Tibial nerve (tissue), 4 donors: ENCODE measurements at regions not wholly inside any gene's neighbourhood (a gene's known extent, or its start where the extent isn't known, plus 50 kb on each side); places are given as distances from the start of the nearest gene placed in this dataset.

Source experiments
- CTCF ChIP-seq, 5 experiments: fragments of 200-600 bp in 3 of 5; fragments of 450-650 bp in 2 of 5; sonication (generic) in 3 of 5; IDR thresholded peaks; one replicate each; pipeline ENCODE4 v1.5.1; 2016 to 2019; ENCODE audit warnings: antibody characterized with exemption in 5 of 5, mild to moderate bottlenecking in 3 of 5, moderate library complexity in 2 of 5
- EP300 ChIP-seq, 2 donors: sonication (generic); formaldehyde crosslinking; IDR thresholded peaks; one replicate each; pipeline ENCODE4 v1.6.1; 2017; ENCODE audit warnings: antibody characterized with exemption in 2 of 2, mild to moderate bottlenecking in 1 of 2
- POLR2A ChIP-seq, 2 donors: fragments of 450-650 bp; IDR thresholded peaks; one replicate each; pipeline ENCODE4 v1.6.1; 2017; ENCODE audit warnings: antibody characterized with exemption in 2 of 2, mild to moderate bottlenecking in 2 of 2, moderate library complexity in 2 of 2

GRCh38 chr10:118392761-118393160, 50.6 kb upstream of the FAM204A start:
- TF ChIP-seq CTCF (IDR thresholded peaks at IDR 0.05) (no peak), EP300 (IDR thresholded peaks at IDR 0.05) (no peak), POLR2A (IDR thresholded peaks at IDR 0.05) (no peak)
